GM21576 (cell line): ENCODE measurements at regions not wholly inside any gene's neighbourhood (a gene's known extent, or its start where the extent isn't known, plus 50 kb on each side); places are given as distances from the start of the nearest gene placed in this dataset.
"Not testable (repeated sequence)": the region's sequence is repeated elsewhere in the genome, so short reads cannot be mapped to it uniquely, and the experiment has no call there.

ENCODE experiments used
- ATAC-seq: cut with Tn5 transposase; IDR thresholded peaks from one replicate; pipeline ENCODE4 v1.9.1; 2021; ENCODE audit warnings: mild to moderate bottlenecking, moderate library complexity; ENCODE audit not compliant: unreplicated experiment

DNA sequence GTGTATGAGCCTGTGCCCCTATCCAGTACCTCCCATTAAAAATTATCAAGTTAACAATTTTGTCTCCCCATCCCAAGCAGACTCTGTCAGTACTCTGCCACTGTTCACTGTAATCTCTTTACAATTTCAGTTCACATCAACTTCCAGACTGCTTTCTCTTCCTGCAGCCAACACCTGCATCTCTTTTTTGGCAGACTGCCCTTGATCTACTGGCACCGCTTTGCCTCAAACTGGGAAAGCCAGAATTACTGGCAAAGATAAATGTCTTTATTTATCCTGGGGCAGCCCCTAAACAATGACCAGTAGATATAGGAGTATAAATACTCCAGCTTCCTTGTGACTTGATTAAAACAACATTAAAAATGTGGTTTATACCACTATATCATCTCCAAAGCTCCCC, 494.1 kb downstream of the ZNF385D start:
- ATAC-seq: no peak

DNA sequence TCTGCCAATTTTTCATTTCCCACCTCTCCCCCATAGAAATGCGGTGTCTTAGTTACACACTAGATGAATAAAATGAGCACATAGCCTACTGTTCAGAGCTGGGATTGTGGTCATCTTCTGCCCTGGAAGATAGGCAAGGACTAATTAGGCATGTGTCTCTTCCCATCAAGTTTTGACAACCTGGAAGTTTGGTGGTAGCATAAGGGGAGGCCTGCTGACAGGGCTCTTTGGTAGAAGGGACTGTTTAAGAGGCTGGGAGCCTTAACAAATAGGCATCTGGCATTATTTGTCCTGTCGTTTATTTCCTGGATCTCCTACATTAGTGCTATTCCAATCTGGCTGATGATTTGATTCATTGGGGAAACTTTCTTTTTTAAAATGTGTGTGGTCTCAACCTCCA, 512.3 kb downstream of the ZNF385D start:
- no peak for ATAC-seq

- no peak for ATAC-seq
Observed at GRCh38 chr3:21237638-21238037, 513.4 kb downstream of the ZNF385D start.

- ATAC-seq: no peak
Observed at GRCh38 chr3:21235491-21235890, 515.5 kb downstream of the ZNF385D start.

DNA sequence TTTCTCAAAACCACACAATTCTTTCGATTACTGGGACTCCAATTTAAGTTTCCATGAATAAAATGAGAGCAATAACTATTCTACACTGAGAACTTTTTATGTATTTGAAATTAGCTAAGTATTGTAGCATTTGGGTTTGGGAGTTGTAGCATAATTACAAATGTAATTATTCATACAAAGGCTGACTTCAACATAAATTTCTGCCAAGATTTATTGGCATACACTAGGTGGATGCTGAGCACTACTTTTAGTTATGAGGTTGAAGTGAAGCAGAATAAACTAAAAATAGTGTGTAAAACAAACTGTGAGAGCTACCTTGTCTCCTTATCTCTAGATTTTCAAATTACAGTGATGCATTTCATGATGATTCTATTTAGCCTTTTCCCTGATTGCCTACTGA, 516.1 kb downstream of the ZNF385D start:
- no peak for ATAC-seq

DNA sequence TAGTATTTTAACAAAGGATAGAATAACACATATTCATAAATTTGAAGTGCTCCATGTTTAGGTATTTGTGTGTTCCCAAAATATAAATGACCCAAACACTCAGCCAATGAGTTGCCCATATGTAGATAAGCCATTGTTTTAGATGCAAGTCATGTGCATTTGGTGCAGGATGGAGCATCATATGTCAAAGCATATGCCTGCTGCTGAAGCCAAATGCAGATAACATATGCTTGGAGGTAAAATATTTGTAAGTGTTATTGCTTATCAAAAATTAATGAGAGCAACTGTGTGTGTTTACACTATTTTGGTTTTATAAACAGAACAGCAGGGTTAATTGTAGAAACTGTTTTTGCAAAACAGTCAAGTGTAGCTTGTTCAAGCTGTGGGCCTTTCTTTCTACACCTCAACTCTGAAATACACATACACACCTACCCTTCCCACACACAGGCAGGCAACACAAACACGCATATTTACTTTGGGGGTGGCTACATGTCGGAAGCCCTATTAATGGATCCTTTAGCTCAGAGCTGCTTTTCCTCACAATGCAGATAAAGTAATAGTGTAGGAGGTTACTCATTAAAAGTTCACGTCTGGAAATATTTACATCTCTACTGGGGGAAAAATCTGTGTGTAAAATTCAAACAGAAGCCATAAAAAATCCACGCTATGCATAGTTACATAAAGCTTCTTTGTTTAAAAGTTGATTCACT, 521.4 kb downstream of the ZNF385D start:
- ATAC-seq: no peak

- no peak for ATAC-seq
Observed at GRCh38 chr3:21226086-21226485, 524.9 kb downstream of the ZNF385D start.

- no peak for ATAC-seq
Observed at GRCh38 chr3:21220944-21221343, 530.1 kb downstream of the ZNF385D start.

- no peak for ATAC-seq
Observed at GRCh38 chr3:21216598-21216997, 534.4 kb downstream of the ZNF385D start.

GRCh38 chr3:21204122-21204521, 546.9 kb downstream of the ZNF385D start:
- ATAC-seq: not testable (repeated sequence)

DNA sequence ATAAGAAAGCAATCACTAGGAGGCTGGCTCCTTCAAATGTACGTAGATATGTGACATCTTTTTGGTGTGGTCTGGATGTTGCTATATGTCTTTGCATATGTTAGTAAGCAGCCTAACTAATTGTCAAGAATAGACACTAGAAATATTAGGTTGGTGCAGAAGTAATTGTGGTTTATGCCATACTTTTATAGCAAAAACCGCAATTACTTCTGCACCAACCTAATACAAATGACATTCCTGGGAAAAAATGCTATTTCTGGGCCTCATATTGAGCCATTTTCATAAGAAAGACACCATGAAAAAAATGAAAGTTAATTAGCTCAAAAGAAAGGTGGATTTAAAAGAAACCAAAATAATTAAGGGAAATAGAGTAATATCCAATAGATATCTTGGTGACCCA, 555.8 kb downstream of the ZNF385D start:
- ATAC-seq: no peak

DNA sequence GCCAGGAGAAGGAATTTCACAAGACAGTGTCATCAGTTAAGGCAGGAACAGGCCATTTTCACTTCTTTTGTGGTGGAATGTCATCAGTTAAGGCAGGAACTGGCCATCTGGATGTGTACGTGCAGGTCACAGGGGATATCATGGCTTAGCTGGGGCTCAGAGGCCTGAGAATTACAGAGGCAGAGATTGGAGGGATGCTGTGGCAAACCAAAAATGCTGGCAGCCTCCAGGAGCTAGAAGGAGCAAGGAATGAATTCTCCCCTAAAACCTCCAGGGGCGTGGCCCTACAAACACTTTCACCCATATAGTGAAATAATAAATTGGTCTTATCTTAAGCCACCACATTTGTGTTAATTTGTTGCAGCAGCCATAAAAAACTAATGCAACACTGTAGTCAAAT, 557.0 kb downstream of the ZNF385D start:
- not testable (repeated sequence) for ATAC-seq

GRCh38 chr3:21188459-21188858, 562.6 kb downstream of the ZNF385D start:
- no peak for ATAC-seq

- no peak for ATAC-seq
Observed at GRCh38 chr3:21185816-21186314, 565.1 kb downstream of the ZNF385D start.

- ATAC-seq: no peak
Observed at GRCh38 chr3:21174461-21174860, 576.5 kb downstream of the ZNF385D start.

GRCh38 chr3:21170964-21171363, 580.0 kb downstream of the ZNF385D start:
- ATAC-seq: no peak

DNA sequence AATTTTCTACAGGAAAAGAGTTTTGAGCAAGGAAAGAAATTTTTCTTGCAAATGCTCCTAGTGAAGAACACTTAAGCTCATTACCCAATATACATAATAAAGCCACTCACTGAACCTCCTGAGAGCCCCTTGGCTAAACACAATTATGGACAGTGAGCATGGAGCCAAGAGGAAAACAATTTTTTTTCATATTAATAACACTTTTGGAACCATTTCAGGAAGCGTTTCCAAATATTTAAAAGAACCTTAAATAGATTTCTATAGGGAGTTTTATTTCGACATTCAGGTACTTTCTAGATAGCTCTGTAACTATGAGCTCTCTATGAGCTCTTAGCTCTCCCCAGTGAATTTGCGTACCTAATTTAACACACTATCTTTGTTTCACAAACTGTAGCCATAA, 581.1 kb downstream of the ZNF385D start:
- no peak for ATAC-seq

DNA sequence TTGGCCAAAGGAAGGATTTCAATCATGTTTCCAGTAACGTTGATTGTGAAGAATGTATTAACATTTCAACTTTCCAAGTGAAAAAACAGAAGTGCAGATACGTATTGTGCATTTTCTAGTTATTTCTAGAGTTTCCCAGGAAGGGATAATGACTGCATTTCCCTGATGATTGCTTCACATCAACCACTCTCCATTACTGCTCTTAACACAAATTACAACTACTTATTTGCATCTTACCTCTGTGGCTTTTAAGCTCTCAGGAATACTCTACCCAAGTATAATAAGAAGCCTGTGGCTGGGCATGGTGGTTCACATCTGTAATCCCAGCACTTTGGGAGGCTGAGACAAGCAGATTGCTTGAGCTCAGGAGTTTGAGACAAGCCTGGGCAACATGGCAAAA, 582.5 kb downstream of the ZNF385D start:
- ATAC-seq: no peak

DNA sequence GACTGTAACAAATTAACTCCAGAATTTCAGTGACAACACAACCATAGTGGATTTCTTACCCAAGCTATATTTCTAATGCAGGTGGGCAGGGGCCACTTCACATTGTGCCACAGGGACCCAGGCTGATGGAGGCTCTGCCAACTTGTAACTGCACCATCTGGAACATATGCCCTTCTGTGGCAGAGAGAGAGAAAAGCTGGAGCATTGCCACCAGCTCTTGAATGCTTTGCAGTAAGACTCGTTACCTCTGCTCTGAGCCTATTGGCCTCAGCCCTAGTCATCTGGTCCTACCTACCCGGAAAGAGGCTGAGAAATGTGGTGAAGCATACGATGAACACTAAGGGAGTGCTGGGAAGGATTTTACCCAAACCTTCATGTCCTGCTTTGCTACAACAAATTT, 587.1 kb downstream of the ZNF385D start:
- no peak for ATAC-seq

GRCh38 chr3:21159543-21159906, 591.5 kb downstream of the ZNF385D start:
- ATAC-seq: no peak

DNA sequence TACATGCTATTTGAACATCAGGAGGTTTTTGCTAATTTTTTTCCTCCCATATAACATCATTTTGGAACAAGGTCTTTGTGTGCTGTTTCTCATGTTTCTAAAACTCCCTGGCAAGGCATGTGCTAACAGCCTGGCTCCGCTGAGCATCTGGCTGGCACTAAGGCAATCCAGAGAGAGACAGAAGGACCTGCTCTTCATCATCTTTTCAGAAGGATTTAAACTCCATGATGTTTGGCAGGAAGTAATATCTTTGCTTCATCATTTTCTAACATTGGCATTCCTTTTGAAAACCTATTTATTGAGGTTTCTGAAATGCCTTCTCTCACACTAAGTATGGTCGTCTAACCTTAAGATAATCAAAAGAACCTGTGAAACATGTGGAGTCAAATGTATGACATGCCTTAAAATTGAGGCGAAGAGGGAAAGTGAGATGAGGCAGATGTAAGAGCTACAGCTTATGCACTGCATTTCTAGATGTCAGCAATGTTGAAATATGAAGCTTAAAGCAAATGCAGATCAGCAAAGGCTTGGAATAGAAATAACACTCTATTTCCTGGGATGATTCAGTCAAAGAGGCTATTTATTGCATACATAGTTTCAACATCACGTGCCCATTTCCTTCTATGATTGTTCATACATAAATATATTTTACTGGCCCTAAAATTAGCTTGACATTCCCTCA, 592.0 kb downstream of the ZNF385D start:
- ATAC-seq: no peak

GRCh38 chr3:21154911-21155310, 596.1 kb downstream of the ZNF385D start:
- ATAC-seq: no peak

GRCh38 chr3:21152555-21152954, 598.5 kb downstream of the ZNF385D start:
- no peak for ATAC-seq
